ENCODE measurements at regions not wholly inside any gene's neighbourhood (a gene's known extent, or its start where the extent isn't known, plus 50 kb on each side); places are given as distances from the start of the nearest gene placed in this dataset.

DNA sequence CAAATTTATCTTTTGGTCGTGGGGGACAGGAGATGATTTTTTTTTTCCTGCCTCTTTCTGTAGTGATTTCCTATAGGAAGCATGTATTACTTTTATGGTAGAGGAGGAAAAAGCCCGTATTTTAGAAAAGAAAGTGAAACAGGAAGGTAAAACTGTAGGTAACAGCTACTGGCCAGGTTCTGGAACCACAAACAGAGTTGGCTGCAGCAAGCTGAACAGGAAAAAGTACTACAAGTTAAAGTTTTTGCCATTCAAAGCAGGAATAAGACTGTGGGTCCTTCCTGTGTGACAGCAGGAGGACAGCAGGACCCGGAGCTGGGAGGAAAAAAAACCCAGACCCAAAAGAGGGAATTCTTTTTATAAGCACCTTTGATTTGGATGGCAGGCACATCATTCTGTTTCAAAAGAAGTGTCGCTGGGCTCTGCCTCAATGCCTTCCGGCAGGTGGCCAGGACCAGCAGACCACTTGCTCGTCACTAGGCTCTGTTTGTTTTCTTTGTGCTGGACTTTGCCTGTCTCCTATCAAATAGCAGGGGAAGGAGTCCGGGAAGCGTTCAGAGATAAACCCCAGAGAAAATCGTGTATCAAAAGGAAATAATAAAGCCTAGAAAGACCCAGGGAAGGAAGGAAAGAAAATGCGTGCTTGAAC lies 277.9 kb downstream of the ADGRA3 start:
- TF ChIP-seq, protein P1, sequence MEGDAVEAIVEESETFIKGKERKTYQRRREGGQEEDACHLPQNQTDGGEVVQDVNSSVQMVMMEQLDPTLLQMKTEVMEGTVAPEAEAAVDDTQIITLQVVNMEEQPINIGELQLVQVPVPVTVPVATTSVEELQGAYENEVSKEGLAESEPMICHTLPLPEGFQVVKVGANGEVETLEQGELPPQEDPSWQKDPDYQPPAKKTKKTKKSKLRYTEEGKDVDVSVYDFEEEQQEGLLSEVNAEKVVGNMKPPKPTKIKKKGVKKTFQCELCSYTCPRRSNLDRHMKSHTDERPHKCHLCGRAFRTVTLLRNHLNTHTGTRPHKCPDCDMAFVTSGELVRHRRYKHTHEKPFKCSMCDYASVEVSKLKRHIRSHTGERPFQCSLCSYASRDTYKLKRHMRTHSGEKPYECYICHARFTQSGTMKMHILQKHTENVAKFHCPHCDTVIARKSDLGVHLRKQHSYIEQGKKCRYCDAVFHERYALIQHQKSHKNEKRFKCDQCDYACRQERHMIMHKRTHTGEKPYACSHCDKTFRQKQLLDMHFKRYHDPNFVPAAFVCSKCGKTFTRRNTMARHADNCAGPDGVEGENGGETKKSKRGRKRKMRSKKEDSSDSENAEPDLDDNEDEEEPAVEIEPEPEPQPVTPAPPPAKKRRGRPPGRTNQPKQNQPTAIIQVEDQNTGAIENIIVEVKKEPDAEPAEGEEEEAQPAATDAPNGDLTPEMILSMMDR (conservative IDR thresholded peaks at IDR 0.05; ENCODE audit: low read length): no peak
- TF ChIP-seq EZH2phosphoT487 (IDR thresholded peaks at IDR 0.05; ENCODE audit: borderline replicate concordance, low read depth, low read length): no peak
